ENCODE measurements at regions not wholly inside any gene's neighbourhood (a gene's known extent, or its start where the extent isn't known, plus 50 kb on each side); places are given as distances from the start of the nearest gene placed in this dataset.

- H3K4me3 ChIP-seq = no peak overlapping the region
- no peak for TF ChIP-seq CTCF (IDR thresholded peaks at IDR 0.05)
- DNase-seq (ENCODE audit: low spot score) = no peak
- no peak overlapping the region for H3K27ac ChIP-seq
- no peaks in the 10 kb centered on the region for H3K27me3 ChIP-seq
- no peaks in the 10 kb centered on the region for H3K36me3 ChIP-seq
- no peaks in the 10 kb centered on the region for H3K9me3 ChIP-seq
- no peaks in the 10 kb centered on the region for H3K4me1 ChIP-seq
Measured at GRCh38 chr11:104584823-104585222, 313.4 kb downstream of the CASP12 start.

GRCh38 chr11:104583857-104584256 lies 314.4 kb downstream of the CASP12 start:
- TF ChIP-seq CTCF (IDR thresholded peaks at IDR 0.05) = no peak
- H3K4me1 ChIP-seq = no peaks in the 10 kb centered on the region
- H3K36me3 ChIP-seq = no peaks in the 10 kb centered on the region
- H3K9me3 ChIP-seq = no peaks in the 10 kb centered on the region
- no peak overlapping the region for H3K27ac ChIP-seq
- no peak for DNase-seq (ENCODE audit: low spot score)
- H3K27me3 ChIP-seq = no peaks in the 10 kb centered on the region
- H3K4me3 ChIP-seq = no peak overlapping the region

- Histone ChIP-seq H3K9me3 (no peaks in the 10 kb centered on the region), H3K36me3 (no peaks in the 10 kb centered on the region), H3K4me1 (no peaks in the 10 kb centered on the region), H3K27me3 (no peaks in the 10 kb centered on the region), H3K4me3 (no peak overlapping the region), H3K27ac (no peak overlapping the region)
- TF ChIP-seq CTCF (IDR thresholded peaks at IDR 0.05) = no peak
- DNase-seq (ENCODE audit: low spot score) = no peak
Measured at GRCh38 chr11:104582431-104582830, 315.8 kb downstream of the CASP12 start.

- Histone ChIP-seq H3K36me3 (no peaks in the 10 kb centered on the region), H3K9me3 (no peaks in the 10 kb centered on the region), H3K4me3 (no peak overlapping the region), H3K27ac (no peak overlapping the region), H3K4me1 (no peaks in the 10 kb centered on the region), H3K27me3 (no peaks in the 10 kb centered on the region)
- TF ChIP-seq CTCF (IDR thresholded peaks at IDR 0.05) = no peak
- DNase-seq (ENCODE audit: low spot score) = no peak
Measured at GRCh38 chr11:104581246-104581980, 316.8 kb downstream of the CASP12 start.

GRCh38 chr11:104573441-104573990 lies 324.7 kb downstream of the CASP12 start:
- Histone ChIP-seq H3K36me3 (no peaks in the 10 kb centered on the region), H3K27ac (no peak overlapping the region), H3K9me3 (peaks cover 0 to 8% of the 10 kb centered on the region in 2 donors), H3K4me1 (no peaks in the 10 kb centered on the region), H3K27me3 (no peaks in the 10 kb centered on the region), H3K4me3 (no peak overlapping the region)
- no peak for TF ChIP-seq CTCF (IDR thresholded peaks at IDR 0.05)
- no peak for DNase-seq (ENCODE audit: low spot score)

GRCh38 chr11:104572279-104572678 lies 326.0 kb downstream of the CASP12 start:
- no peak for TF ChIP-seq CTCF (IDR thresholded peaks at IDR 0.05)
- H3K27ac ChIP-seq = no peak overlapping the region
- H3K27me3 ChIP-seq = no peaks in the 10 kb centered on the region
- no peaks in the 10 kb centered on the region for H3K4me1 ChIP-seq
- H3K9me3 ChIP-seq = peaks cover 0 to 8% of the 10 kb centered on the region in 2 donors
- H3K36me3 ChIP-seq = no peaks in the 10 kb centered on the region
- no peak overlapping the region for H3K4me3 ChIP-seq
- no peak for DNase-seq (ENCODE audit: low spot score)
